ENCODE measurements at regions not wholly inside any gene's neighbourhood (a gene's known extent, or its start where the extent isn't known, plus 50 kb on each side); places are given as distances from the start of the nearest gene placed in this dataset.

DNA sequence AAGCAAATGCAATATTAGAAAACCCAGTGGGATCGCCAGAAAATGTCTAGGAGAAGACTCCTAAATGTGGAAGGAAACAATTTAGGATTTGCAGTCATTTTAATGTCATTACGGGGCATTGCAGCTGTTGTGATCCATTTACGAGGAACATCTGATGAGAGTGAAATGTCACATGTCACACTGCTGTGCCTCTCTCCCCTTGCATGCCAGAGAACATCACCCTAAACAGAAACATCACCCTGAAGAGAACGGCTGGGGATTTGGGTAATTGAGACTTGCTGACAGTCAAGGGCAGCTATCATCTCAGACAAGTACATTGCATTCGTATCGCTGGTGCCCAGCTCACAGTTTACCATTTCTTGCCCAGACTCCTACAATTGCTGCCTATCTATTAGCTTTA lies 785.7 kb upstream of the POM121L12 start:
- Histone ChIP-seq H3K4me2 (ENCODE audit: low read depth, low read length, poor library complexity, severe bottlenecking) (no peak overlapping the region), H3K4me3 (ENCODE audit: insufficient read depth, low read length, poor library complexity, severe bottlenecking) (no peak overlapping the region), H4K20me1 (ENCODE audit: low read depth, low read length) (no peaks in the 10 kb centered on the region), H3K79me2 (ENCODE audit: insufficient read depth, low read length) (no peaks in the 10 kb centered on the region), H3K27ac (ENCODE audit: low read depth, low read length) (no peak overlapping the region), H3F3A (ENCODE audit: insufficient read depth) (no peaks in the 10 kb centered on the region), H3K27me3 (ENCODE audit: low read length) (no peaks in the 10 kb centered on the region), H3K9ac (ENCODE audit: low read length) (no peak overlapping the region), H3K9me2 (replicated peaks; ENCODE audit: insufficient read depth, low read length) (no peaks in the 10 kb centered on the region), H3K36me3 (ENCODE audit: low read length) (no peaks in the 10 kb centered on the region), H2AFZ (ENCODE audit: low read depth, low read length, severe bottlenecking) (no peak overlapping the region), H3K9me3 (ENCODE audit: insufficient read depth, low read length) (no peaks in the 10 kb centered on the region)
- TF ChIP-seq EZH2phosphoT487 (conservative IDR thresholded peaks at IDR 0.05; ENCODE audit: low read length): no peak
- TF ChIP-seq, protein P1, sequence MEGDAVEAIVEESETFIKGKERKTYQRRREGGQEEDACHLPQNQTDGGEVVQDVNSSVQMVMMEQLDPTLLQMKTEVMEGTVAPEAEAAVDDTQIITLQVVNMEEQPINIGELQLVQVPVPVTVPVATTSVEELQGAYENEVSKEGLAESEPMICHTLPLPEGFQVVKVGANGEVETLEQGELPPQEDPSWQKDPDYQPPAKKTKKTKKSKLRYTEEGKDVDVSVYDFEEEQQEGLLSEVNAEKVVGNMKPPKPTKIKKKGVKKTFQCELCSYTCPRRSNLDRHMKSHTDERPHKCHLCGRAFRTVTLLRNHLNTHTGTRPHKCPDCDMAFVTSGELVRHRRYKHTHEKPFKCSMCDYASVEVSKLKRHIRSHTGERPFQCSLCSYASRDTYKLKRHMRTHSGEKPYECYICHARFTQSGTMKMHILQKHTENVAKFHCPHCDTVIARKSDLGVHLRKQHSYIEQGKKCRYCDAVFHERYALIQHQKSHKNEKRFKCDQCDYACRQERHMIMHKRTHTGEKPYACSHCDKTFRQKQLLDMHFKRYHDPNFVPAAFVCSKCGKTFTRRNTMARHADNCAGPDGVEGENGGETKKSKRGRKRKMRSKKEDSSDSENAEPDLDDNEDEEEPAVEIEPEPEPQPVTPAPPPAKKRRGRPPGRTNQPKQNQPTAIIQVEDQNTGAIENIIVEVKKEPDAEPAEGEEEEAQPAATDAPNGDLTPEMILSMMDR (IDR thresholded peaks at IDR 0.05; ENCODE audit: insufficient read depth, low read length, poor library complexity, severe bottlenecking): no peak

DNA sequence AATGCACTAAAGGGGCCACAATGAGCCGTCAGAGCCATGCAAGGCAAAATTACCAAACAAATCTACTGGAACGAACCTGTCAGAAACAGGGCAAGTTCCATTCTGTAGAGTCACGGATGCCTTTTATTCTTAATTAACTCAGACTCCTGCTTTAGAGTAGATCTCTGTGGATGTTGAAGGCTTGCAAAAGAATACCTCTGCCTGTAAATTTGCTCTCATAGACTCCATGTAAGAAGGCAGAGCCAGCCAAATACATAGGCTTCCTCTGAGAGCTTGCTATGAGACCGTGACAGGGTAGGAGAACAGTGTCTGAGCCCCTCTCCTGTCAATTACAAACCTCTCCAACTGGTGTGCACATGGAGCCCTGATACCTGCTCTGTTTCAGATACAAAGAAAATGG lies 787.9 kb upstream of the POM121L12 start:
- no peaks in the 10 kb centered on the region for H3K27me3 ChIP-seq (ENCODE audit: low read length)
- H3K9me3 ChIP-seq (ENCODE audit: insufficient read depth, low read length): no peaks in the 10 kb centered on the region
- H3K4me2 ChIP-seq (ENCODE audit: low read depth, low read length, poor library complexity, severe bottlenecking): no peak overlapping the region
- no peak overlapping the region for H3K4me3 ChIP-seq (ENCODE audit: insufficient read depth, low read length, poor library complexity, severe bottlenecking)
- no peak overlapping the region for H3K9ac ChIP-seq (ENCODE audit: low read length)
- H3F3A ChIP-seq (ENCODE audit: insufficient read depth): no peaks in the 10 kb centered on the region
- no peak overlapping the region for H2AFZ ChIP-seq (ENCODE audit: low read depth, low read length, severe bottlenecking)
- H4K20me1 ChIP-seq (ENCODE audit: low read depth, low read length): no peaks in the 10 kb centered on the region
- H3K9me2 ChIP-seq (replicated peaks; ENCODE audit: insufficient read depth, low read length): no peaks in the 10 kb centered on the region
- no peaks in the 10 kb centered on the region for H3K36me3 ChIP-seq (ENCODE audit: low read length)
- H3K27ac ChIP-seq (ENCODE audit: low read depth, low read length): no peak overlapping the region
- no peaks in the 10 kb centered on the region for H3K79me2 ChIP-seq (ENCODE audit: insufficient read depth, low read length)
- TF ChIP-seq, protein P1 (IDR thresholded peaks at IDR 0.05; ENCODE audit: insufficient read depth, low read length, poor library complexity, severe bottlenecking): no peak
- TF ChIP-seq EZH2phosphoT487 (conservative IDR thresholded peaks at IDR 0.05; ENCODE audit: low read length): no peak

DNA sequence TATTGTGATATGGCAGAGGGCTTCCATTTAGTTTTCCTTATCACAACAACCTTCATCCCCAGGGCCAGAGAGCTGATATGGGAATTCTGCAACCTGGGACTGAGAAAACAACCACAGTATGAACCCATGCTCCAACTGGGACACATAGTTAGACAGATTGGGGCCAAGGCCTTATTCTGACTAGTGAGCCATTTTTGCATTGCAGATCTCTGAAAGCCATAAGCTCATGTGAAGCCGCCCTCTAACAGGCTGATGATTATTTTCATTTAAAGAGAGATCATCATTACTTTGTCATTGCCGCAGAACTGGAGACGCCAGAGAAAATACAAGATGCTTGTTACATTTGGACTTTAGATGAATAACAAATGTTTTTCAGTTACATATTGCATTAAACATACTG lies 791.7 kb upstream of the POM121L12 start:
- Histone ChIP-seq H3K9me3 (ENCODE audit: insufficient read depth, low read length) (no peaks in the 10 kb centered on the region), H3F3A (ENCODE audit: insufficient read depth) (no peaks in the 10 kb centered on the region), H2AFZ (ENCODE audit: low read depth, low read length, severe bottlenecking) (no peak overlapping the region), H3K4me2 (ENCODE audit: low read depth, low read length, poor library complexity, severe bottlenecking) (no peak overlapping the region), H4K20me1 (ENCODE audit: low read depth, low read length) (no peaks in the 10 kb centered on the region), H3K36me3 (ENCODE audit: low read length) (no peaks in the 10 kb centered on the region), H3K27me3 (ENCODE audit: low read length) (no peaks in the 10 kb centered on the region), H3K9ac (ENCODE audit: low read length) (no peak overlapping the region), H3K4me3 (ENCODE audit: insufficient read depth, low read length, poor library complexity, severe bottlenecking) (no peak overlapping the region), H3K79me2 (ENCODE audit: insufficient read depth, low read length) (no peaks in the 10 kb centered on the region), H3K27ac (ENCODE audit: low read depth, low read length) (no peak overlapping the region), H3K9me2 (replicated peaks; ENCODE audit: insufficient read depth, low read length) (no peaks in the 10 kb centered on the region)
- TF ChIP-seq, protein P1 (IDR thresholded peaks at IDR 0.05; ENCODE audit: insufficient read depth, low read length, poor library complexity, severe bottlenecking): no peak
- TF ChIP-seq EZH2phosphoT487 (conservative IDR thresholded peaks at IDR 0.05; ENCODE audit: low read length): no peak
